ENCODE measurements at regions not wholly inside any gene's neighbourhood (a gene's known extent, or its start where the extent isn't known, plus 50 kb on each side); places are given as distances from the start of the nearest gene placed in this dataset.

DNA sequence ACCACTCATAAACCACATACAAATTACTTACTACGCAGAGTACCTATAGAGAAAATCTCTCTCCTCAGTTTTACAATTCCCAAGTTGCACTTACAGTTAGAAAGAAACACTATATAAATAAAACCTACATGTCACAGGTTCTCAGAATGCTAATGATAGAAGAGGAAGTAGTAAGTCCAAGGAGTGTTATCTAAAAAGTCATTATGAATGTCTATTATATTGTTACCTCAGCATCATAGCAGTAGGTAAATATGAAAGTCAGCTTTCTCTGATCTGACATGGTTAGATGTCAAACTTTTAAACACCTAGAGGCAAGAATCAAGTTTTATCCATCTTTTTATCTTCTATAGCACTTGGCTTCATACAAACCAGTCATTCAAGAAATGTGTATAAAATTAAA, 163.2 kb upstream of the FAM241A start:
- BruUV-seq (replicated peaks) = no TSS peak
- dilution Hi-C loops (cut with MboI; ENCODE audit: extremely low pct_ligation_motif_present, low sequenced_read_pairs) = no loop called here

More for the DNA sequence above, 163.2 kb upstream of the FAM241A start:
- H3K4me3 ChIP-seq (replicated peaks in 1 of 3; ENCODE audit: insufficient read depth in 1 of 3, low read depth in 1 of 3, low read length in 3 of 3) = no peak overlapping the region
- no peaks in the 10 kb centered on the region for H3K36me3 ChIP-seq (ENCODE audit: control insufficient read depth in 2 of 2, extremely low read depth in 1 of 2, insufficient read depth in 2 of 2, low read length in 2 of 2)
- ChIA-PET POLR2A (no interaction called here), CTCF (no interaction called here)
- peaks cover 2 to 14% of the 10 kb centered on the region in 2 experiments for H3K27me3 ChIP-seq (ENCODE audit: control insufficient read depth in 2 of 2, insufficient read depth in 2 of 2, low read length in 2 of 2)
- H3K9ac ChIP-seq (replicated peaks; ENCODE audit: extremely low read depth, insufficient read depth, low read length) = no peak overlapping the region
- H3K79me2 ChIP-seq (ENCODE audit: control insufficient read depth, insufficient read depth, low read length) = no peaks in the 10 kb centered on the region
- no peak overlapping the region for H3K4me2 ChIP-seq (ENCODE audit: insufficient read depth, low read length)
- TF ChIP-seq, protein P1, sequence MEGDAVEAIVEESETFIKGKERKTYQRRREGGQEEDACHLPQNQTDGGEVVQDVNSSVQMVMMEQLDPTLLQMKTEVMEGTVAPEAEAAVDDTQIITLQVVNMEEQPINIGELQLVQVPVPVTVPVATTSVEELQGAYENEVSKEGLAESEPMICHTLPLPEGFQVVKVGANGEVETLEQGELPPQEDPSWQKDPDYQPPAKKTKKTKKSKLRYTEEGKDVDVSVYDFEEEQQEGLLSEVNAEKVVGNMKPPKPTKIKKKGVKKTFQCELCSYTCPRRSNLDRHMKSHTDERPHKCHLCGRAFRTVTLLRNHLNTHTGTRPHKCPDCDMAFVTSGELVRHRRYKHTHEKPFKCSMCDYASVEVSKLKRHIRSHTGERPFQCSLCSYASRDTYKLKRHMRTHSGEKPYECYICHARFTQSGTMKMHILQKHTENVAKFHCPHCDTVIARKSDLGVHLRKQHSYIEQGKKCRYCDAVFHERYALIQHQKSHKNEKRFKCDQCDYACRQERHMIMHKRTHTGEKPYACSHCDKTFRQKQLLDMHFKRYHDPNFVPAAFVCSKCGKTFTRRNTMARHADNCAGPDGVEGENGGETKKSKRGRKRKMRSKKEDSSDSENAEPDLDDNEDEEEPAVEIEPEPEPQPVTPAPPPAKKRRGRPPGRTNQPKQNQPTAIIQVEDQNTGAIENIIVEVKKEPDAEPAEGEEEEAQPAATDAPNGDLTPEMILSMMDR (IDR thresholded peaks at IDR 0.05; ENCODE audit: extremely low read depth in 1 of 2, insufficient read depth in 1 of 2, low read depth in 1 of 2, low read length in 2 of 2) = no peak
- TF ChIP-seq EZH2 (IDR thresholded peaks at IDR 0.05; ENCODE audit: borderline replicate concordance, low read depth, low read length, severe bottlenecking) (no peak), POLR2A (IDR thresholded peaks at IDR 0.05; ENCODE audit: low read depth, low read length) (no peak), POLR2AphosphoS5 (IDR thresholded peaks at IDR 0.05; ENCODE audit: insufficient read depth, low read depth, low read length) (no peak), GATA2 (IDR thresholded peaks at IDR 0.05; ENCODE audit: insufficient read depth, insufficient read length, low read depth, low read length) (no peak), FOS (IDR thresholded peaks at IDR 0.05; ENCODE audit: borderline replicate concordance, insufficient read depth, low read length) (no peak), JUN (IDR thresholded peaks at IDR 0.05; ENCODE audit: borderline replicate concordance, insufficient read depth, insufficient read length, low read depth) (no peak)
- TF ChIP-seq, protein P2, sequence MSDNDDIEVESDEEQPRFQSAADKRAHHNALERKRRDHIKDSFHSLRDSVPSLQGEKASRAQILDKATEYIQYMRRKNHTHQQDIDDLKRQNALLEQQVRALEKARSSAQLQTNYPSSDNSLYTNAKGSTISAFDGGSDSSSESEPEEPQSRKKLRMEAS (IDR thresholded peaks at IDR 0.05; ENCODE audit: insufficient read depth, insufficient read length) = no peak
- intact Hi-C loops (cut with micrococcal nuclease) = no loop called here
- H3K9me3 ChIP-seq (replicated peaks; ENCODE audit: control insufficient read depth, insufficient read depth, low read length) = no peaks in the 10 kb centered on the region
- H3K27ac ChIP-seq (ENCODE audit: insufficient read depth, low read depth, low read length) = no peak overlapping the region
- no peak for FAIRE-seq
- H4K20me1 ChIP-seq (replicated peaks; ENCODE audit: control insufficient read depth, extremely low read depth, insufficient read depth, low read length) = no peaks in the 10 kb centered on the region
- no peaks in the 10 kb centered on the region for H3K9me1 ChIP-seq (replicated peaks; ENCODE audit: control insufficient read depth, extremely low read depth, insufficient read depth, low read length)
- H3K4me1 ChIP-seq (ENCODE audit: control insufficient read depth, extremely low read depth, insufficient read depth, low read length) = no peaks in the 10 kb centered on the region
- DNase-seq (ENCODE audit: low read depth, low spot score) = no peak
- no peak overlapping the region for H2AFZ ChIP-seq (ENCODE audit: low read depth, low read length)

Data from endothelial cell of umbilical vein (primary cell).